GM10266 (cell line): ENCODE measurements at regions not wholly inside any gene's neighbourhood (a gene's known extent, or its start where the extent isn't known, plus 50 kb on each side); places are given as distances from the start of the nearest gene placed in this dataset.

ENCODE experiments used
- DNase-seq: peaks from one replicate; pipeline ENCODE4 v3.0.0; 2012; ENCODE audit errors: extremely low spot score
- TF ChIP-seq, protein P1 (sequence below): IDR thresholded peaks from 2 replicates; pipeline ENCODE4 v1.5.1; 2012; ENCODE audit warnings: mild to moderate bottlenecking, low read depth; ENCODE audit not compliant: control insufficient read depth, insufficient read depth; ENCODE audit errors: missing control alignments

DNA sequence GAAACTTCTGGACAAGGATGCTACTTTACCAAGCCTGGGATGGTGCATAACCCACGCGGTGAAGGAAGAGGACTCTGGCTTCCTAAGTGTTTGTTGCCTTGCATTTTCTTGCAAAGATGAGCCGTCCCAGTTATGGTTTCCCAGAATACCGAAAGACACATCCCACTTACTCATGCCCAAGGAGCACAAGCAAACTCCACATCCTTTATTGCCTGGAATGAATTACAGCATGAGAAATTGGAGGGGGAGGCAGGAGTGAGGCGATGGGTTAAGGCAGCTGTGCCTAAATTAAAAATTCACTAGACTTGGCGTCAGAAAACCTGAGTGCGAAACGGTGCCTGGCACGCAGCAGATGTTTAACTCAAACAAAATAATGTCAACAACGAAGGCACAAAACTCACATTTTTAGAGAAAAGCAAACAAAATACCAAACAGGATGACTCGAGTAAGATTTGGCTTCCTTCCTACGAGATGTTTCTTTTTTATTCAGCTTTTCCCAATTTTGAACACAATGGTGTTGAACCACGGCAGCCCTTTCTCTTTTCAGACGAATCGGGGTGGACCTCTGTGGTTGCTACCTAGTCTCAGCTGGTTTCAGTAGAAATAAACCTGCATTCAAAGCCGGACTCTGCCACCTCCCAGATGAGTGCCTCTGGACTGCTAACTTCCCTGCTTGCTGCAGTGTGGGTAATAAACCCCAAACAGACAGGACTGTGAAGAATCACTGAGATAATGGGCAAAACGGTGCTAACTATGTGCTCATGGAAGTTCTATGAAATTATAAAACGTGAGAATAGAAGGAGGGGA lies 100.3 kb upstream of the NCK2 start:
- TF ChIP-seq, protein P1, sequence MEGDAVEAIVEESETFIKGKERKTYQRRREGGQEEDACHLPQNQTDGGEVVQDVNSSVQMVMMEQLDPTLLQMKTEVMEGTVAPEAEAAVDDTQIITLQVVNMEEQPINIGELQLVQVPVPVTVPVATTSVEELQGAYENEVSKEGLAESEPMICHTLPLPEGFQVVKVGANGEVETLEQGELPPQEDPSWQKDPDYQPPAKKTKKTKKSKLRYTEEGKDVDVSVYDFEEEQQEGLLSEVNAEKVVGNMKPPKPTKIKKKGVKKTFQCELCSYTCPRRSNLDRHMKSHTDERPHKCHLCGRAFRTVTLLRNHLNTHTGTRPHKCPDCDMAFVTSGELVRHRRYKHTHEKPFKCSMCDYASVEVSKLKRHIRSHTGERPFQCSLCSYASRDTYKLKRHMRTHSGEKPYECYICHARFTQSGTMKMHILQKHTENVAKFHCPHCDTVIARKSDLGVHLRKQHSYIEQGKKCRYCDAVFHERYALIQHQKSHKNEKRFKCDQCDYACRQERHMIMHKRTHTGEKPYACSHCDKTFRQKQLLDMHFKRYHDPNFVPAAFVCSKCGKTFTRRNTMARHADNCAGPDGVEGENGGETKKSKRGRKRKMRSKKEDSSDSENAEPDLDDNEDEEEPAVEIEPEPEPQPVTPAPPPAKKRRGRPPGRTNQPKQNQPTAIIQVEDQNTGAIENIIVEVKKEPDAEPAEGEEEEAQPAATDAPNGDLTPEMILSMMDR: no peak
- DNase-seq: no peak

- TF ChIP-seq, protein P1: no peak
- DNase-seq: no peak
Measured at GRCh38 chr2:105643405-105644173, 101.1 kb upstream of the NCK2 start.

DNA sequence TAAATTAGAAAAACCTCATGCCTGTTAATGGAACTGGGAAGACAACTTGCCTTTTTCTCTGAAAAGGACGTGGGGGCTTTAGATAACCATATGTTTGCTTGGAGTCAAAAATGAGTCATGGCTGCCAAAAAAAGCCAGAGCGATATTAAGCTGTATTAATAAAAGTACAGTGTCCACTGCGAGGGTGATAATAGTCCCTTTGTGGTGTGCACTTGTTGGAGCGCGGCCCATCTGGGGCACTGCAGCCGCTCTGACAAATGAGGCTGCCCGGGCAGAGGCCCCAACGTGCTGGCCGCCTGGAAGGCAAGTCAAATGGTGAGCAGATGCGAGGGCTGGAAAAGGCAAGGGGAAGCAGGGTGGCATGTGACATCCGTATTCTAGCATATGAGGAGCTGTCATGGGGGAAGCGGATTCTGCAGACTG lies 103.3 kb upstream of the NCK2 start:
- no peak for DNase-seq
- TF ChIP-seq, protein P1: no peak

DNA sequence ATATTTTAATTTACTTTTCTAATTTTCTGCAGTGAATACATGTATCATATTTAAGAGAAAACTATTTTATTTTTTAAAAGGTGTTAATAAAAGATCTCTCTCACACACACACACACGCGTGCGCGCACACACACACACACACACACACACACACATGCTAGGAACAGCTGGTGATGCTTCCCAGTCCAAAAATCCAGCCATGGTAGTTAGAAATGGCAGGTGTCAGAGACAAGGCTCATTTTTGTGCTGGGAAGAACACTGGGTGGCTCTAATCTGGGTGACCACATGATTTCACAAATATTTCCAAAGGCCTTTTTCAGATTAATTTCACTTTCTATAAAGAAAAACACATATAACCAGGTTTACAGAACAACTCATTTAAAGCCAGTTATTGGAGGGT lies 104.5 kb upstream of the NCK2 start:
- DNase-seq: no peak
- TF ChIP-seq, protein P1: no peak

DNA sequence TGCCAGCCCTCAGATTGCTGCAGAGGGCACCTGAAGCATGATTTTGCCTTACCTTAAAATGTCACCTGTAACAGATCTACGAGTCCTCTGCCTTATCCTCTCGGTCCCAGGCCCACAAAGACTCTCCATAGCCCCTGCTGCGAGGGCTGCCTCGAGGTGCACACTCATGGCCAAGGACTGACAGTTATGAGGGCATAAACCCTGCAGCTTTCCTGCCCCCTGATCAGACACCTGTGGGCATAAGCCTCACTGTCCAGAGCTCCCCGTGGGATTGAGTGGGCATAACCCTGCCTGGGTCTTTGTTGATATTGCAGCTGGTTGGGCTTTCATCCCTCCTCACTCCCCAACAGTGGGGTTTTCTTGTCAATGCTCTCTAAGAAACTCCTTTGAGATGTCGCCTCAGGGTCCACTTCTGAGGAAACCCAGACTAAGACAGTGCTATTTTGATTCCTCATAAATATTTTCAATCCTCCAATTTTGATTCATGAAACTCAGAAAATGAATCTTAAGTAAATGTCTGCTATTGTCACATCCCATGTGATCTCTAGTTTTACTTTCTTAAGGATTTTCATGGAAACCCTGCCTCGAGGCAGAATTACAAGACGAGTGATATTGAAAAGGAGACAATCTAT lies 108.5 kb upstream of the NCK2 start:
- TF ChIP-seq, protein P1: no peak
- no peak for DNase-seq

GRCh38 chr2:105635564-105635963 lies 109.1 kb upstream of the NCK2 start:
- TF ChIP-seq, protein P1: no peak
- no peak for DNase-seq
